LNCaP clone FGC (cell line): ENCODE measurements at regions not wholly inside any gene's neighbourhood (a gene's known extent, or its start where the extent isn't known, plus 50 kb on each side); places are given as distances from the start of the nearest gene placed in this dataset.

ENCODE experiments used
- DNase-seq: peaks from one replicate; pipeline ENCODE4 v3.0.0-alpha.2; 2011; ENCODE audit warnings: low read depth
- H3K4me3 ChIP-seq: 2 replicates; pipeline ENCODE4 v1.5.1; 2011; ENCODE audit warnings: mild to moderate bottlenecking, low read depth, low read length, control low read depth
- CTCF ChIP-seq: IDR thresholded peaks from 2 replicates; pipeline ENCODE4 v1.5.1; 2012; ENCODE audit warnings: mild to moderate bottlenecking; ENCODE audit not compliant: control insufficient read depth, insufficient read depth; ENCODE audit errors: extremely low read depth

GRCh38 chr22:44442186-44442815, 55.7 kb downstream of the RTL6 start:
- TF ChIP-seq CTCF, result no peak
- H3K4me3 ChIP-seq, result no peak overlapping the region

GRCh38 chr22:44441401-44442185, 56.4 kb downstream of the RTL6 start:
- TF ChIP-seq CTCF, result no peak
- no peak for DNase-seq
- no peak overlapping the region for H3K4me3 ChIP-seq

More at GRCh38 chr22:44442186-44442815, 55.7 kb downstream of the RTL6 start:
- no peak for DNase-seq

- no peak for TF ChIP-seq CTCF
- DNase-seq, result no peak
- H3K4me3 ChIP-seq, result no peak overlapping the region
Observed at GRCh38 chr22:44440224-44441160, 57.5 kb downstream of the RTL6 start.

- no peak for TF ChIP-seq CTCF
- no peak overlapping the region for H3K4me3 ChIP-seq
- no peak for DNase-seq
Observed at GRCh38 chr22:44439356-44440223, 58.4 kb downstream of the RTL6 start.

GRCh38 chr22:44438481-44439131, 59.4 kb downstream of the RTL6 start:
- no peak for DNase-seq
- no peak for TF ChIP-seq CTCF
- H3K4me3 ChIP-seq, result no peak overlapping the region
